ENCODE measurements at regions not wholly inside any gene's neighbourhood (a gene's known extent, or its start where the extent isn't known, plus 50 kb on each side); places are given as distances from the start of the nearest gene placed in this dataset.

- DNase-seq (ENCODE audit: low spot score) = no peak
These were observed 139.0 kb upstream of the GPR26 start for GRCh38 chr10:123527151-123527550.

- no peak for DNase-seq (ENCODE audit: low spot score)
These were observed 136.9 kb upstream of the GPR26 start for GRCh38 chr10:123529146-123529760.

- DNase-seq (ENCODE audit: low spot score) = no peak
These were observed 135.8 kb upstream of the GPR26 start for GRCh38 chr10:123530166-123530870.

GRCh38 chr10:123535386-123535785 is 130.8 kb upstream of the GPR26 start:
- DNase-seq (ENCODE audit: low spot score) = no peak

- DNase-seq (ENCODE audit: low spot score) = no peak
These were observed 129.8 kb upstream of the GPR26 start for GRCh38 chr10:123536176-123536845.

- no peak for DNase-seq (ENCODE audit: low spot score)
These were observed 128.8 kb upstream of the GPR26 start for GRCh38 chr10:123537188-123537961.

GRCh38 chr10:123538401-123539320 is 127.5 kb upstream of the GPR26 start:
- DNase-seq (ENCODE audit: low spot score) = no peak

- no peak for DNase-seq (ENCODE audit: low spot score)
These were observed 121.2 kb upstream of the GPR26 start for GRCh38 chr10:123544986-123545385.

GRCh38 chr10:123548770-123549169 is 117.4 kb upstream of the GPR26 start:
- no peak for DNase-seq (ENCODE audit: low spot score)

GRCh38 chr10:123549761-123550454 is 116.2 kb upstream of the GPR26 start:
- DNase-seq (ENCODE audit: low spot score) = no peak

- DNase-seq (ENCODE audit: low spot score) = no peak
These were observed 115.5 kb upstream of the GPR26 start for GRCh38 chr10:123550675-123551096.

- no peak for DNase-seq (ENCODE audit: low spot score)
These were observed 114.9 kb upstream of the GPR26 start for GRCh38 chr10:123551259-123551658.

- DNase-seq (ENCODE audit: low spot score) = no peak
These were observed 113.2 kb upstream of the GPR26 start for GRCh38 chr10:123552760-123553554.

- DNase-seq (ENCODE audit: low spot score) = no peak
These were observed 112.2 kb upstream of the GPR26 start for GRCh38 chr10:123553810-123554430.

GRCh38 chr10:123554656-123555055 is 111.5 kb upstream of the GPR26 start:
- no peak for DNase-seq (ENCODE audit: low spot score)

- DNase-seq (ENCODE audit: low spot score) = no peak
These were observed 110.5 kb upstream of the GPR26 start for GRCh38 chr10:123555616-123556015.

- no peak for DNase-seq (ENCODE audit: low spot score)
These were observed 110.1 kb upstream of the GPR26 start for GRCh38 chr10:123556049-123556448.

- no peak for DNase-seq (ENCODE audit: low spot score)
These were observed 109.4 kb upstream of the GPR26 start for GRCh38 chr10:123556736-123557135.

GRCh38 chr10:123557366-123558108 is 108.6 kb upstream of the GPR26 start:
- DNase-seq (ENCODE audit: low spot score) = no peak

Measured in activated CD4-positive, alpha-beta T cell treated with anti-CD3 and anti-CD28 coated beads, Interleukin-2, Interleukin-4, amounts not matched to agents 100 ng/mL and 50 ng/mL, durations not matched to agents 16 hours and 8 hours (primary cell).